T-helper 22 cell (primary cell): ENCODE measurements at regions not wholly inside any gene's neighbourhood (a gene's known extent, or its start where the extent isn't known, plus 50 kb on each side); places are given as distances from the start of the nearest gene placed in this dataset.

Source experiments
- DNase-seq: peaks from one replicate; pipeline ENCODE4 v3.0.0-alpha.2; 2020; ENCODE audit warnings: low read depth

DNA sequence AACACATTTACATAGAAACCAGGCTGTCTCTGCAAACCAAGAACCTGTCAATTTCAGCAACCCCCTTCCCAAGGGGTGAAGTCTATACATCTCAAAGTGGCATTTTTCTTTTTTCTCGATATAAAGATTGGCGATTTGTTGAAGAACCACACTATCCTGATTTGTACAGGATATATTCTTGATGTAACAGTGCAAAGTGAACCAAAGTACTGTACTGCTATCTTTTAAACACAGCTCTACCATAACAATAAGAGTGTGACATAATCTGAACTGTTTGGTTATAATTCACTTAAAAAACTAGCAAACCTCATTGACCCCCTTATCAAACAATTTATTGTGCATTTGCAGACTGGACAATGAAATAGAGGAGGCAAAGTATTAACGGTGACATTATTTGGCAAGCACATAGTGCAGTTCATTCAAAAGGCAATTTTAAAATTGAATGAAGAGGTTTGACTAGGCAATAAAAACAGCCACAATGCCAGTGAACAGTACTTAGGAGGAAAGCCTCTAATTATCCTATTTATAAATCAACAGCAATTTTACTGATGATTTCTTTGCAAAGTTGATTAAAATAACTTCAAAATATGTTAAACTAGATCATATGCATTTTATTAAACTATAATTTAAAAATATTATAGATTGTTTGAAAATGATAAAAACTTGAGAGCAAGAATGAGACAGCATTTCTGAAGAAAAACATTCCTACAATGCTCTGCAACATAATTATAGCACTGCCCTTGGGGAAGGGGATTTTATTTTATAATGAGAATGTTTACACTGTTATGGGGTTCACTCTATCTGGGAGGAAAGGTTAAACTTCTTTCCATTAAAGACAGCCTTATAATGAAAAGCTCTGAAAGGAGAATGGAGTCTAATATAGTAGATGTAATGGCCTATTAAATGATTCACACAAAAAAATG lies 440.9 kb downstream of the ZEB2 start:
- no peak for DNase-seq

DNA sequence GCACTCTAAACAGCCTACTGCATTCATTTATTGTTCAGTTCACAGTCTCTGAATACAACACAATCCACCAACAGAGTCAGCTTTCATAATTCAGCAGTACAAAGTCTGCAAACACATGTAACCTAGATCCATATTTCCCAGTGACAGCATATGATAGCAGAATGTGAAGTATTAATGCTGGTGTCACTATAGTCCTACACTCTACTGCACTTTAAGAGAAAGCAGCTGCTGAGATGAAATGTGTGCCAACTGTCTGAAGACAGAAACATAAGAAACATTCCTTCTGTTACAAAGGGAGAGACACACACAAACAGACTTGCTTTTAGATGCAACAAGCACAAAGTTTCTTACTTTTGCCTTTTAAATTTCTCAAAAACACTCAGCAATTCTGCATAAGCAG lies 441.8 kb downstream of the ZEB2 start:
- DNase-seq: no peak

DNA sequence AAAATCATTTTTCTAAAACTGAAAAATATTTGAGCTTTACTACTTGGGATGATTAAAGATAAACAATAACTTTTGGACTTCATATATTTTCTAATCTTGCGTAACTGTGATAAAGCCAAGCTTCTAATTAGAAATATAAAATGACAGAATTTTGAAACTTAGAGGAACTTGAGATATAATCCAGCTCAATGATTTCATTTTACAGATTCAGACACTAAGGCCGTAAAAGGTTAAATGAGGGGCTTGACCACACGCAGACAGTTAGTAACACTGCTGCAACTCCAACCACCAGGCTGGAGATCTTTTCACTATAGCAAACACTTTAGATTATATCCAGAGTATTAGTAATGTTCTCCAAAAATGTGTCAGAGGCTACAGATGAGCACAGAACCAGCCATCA lies 445.5 kb downstream of the ZEB2 start:
- no peak for DNase-seq

DNA sequence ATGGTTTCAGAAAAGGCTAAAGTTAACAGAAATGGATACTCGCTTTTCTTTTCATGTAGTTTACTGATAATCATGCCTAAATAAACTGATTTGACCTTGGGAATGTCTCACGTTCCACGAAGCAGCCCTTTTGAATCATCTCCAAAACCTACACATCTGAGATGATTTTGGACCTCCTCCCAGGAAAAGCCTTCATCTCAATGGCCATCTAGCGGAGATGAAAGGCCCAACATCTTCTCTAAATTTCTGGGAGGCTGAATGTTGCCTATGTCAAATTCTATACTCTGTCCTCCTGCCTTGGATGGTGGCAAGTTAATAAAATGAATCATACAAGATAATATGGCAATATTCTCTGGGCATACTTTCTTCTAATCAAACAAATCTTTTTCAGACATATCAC lies 448.5 kb downstream of the ZEB2 start:
- no peak for DNase-seq

DNA sequence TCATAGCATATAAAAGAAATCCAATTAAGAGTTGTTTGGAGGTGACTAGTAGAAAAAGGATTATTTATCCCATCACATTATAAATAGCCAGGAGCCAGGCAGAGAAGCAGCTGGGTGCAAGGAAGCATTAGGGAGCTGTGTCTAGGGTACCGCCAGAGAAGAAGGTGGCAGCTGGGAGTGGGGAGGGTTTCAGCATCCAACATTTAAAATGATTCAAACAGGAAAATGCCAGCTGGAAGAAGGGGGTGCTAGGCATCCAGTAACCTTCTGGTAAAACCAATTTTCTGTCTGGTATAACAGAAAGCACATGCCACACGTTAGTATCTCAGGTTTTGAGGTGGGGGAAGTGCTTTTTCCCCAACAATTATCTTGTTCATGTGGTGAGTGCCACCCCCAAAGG lies 452.4 kb downstream of the ZEB2 start:
- DNase-seq: no peak

DNA sequence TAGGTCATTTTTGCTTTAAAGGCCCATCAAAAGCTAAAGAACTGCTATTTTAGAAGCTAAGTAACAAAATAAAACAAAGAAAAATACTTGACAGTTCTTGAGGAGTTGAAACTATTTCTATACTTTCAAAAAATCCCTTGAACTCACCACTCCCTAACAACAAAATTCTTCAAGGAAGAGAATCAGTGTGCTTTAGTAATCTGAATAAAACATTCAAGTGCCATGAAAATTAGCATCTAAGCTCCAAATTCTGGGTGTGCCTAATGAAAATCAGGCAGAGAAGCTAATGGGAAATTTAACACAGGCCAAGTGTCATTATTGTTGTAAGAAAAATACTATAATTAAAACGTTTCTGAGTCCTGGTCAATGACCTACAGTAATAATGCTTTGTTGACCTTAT lies 456.3 kb downstream of the ZEB2 start:
- no peak for DNase-seq

DNA sequence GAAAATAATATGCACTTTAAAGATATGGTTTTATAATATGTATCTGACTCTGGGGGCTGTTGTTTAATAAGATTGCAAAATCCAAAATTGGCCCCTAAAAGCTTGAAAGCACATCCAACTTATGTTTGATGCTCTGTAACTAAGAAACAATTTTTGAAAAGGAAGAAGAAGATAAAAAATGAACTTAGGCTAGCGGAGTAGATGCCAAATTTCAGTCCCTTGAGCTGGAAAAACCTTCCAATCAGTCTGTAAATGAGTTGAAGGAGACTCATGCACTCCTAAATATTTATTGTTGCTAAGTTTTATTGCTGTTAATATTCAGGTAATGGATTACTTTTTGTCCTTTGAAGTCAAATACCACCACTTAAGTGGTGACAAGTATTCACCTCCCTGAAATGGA lies 465.0 kb downstream of the ZEB2 start:
- no peak for DNase-seq

DNA sequence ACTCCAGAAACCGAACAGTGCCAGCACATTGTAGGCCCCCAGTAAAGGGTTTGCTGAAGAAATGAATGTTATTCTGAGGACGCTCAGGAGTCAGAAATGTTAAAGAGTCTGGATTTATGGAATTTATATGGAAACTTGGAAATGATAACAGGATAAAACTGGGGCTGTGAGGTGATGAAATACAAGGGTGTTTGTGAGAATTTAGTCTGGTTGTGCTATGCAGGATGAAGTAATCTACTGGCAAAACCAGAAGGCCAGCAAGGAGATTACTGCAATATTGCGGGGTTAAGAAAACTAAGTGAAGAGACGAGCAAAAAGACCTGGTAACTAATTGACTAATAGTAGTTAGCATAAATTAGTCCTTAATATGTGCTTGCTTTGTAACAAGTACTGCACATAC lies 467.8 kb downstream of the ZEB2 start:
- DNase-seq: no peak

DNA sequence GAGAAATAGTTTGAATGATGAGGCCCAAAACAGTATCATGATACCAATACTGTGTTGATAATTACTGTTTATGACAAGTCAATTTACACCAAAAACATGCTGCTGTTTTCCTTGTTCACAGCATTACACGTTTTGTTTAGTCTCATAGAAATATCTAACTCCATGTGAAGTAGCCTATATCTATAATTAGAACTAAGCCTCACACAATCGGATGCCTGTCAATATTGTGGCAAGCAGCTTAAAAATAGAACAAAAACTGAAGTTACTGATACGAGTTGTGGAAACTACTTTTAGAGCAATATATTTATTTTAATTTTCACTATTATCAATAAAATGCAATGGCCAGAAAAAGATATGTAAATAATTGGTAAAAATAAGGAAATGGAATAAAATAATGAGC lies 470.8 kb downstream of the ZEB2 start:
- DNase-seq: no peak

DNA sequence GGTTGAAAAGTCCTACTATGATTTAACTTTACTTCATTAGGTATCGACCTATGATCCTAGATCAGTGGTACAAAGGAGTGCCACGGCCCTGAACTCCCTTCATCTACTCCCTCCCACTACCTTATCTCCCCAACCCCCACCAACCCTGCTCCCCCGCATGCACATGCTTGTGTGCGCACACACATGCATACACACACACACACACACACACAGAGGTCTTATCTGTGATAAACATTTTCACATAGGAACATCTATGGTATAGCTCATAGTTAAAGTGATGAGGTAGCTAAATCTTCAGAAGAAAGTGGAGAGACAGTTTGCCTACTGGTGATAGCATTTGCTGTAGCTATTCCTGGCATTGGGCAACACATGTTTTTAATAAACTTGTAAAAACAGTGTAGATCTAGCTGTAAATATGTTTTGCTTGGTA lies 471.3 kb downstream of the ZEB2 start:
- no peak for DNase-seq

DNA sequence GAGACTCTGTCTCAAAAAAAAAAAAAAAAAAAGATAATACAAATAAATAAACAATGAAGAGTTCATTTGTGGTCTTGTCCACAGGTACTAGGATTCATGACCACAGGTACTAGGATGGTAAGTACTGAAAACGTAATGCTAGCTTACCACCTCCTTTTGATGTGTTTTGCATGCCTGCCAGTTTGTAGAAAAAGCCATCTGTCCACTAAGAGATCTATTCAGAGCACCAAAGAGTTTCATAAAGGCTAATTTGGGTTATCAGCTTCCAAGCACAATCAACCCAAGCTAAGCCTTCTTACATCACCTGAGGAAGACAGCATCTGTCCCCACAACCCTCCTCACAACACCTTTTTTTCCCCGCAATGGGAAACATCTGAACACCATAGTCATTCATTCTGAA lies 477.2 kb downstream of the ZEB2 start:
- no peak for DNase-seq

DNA sequence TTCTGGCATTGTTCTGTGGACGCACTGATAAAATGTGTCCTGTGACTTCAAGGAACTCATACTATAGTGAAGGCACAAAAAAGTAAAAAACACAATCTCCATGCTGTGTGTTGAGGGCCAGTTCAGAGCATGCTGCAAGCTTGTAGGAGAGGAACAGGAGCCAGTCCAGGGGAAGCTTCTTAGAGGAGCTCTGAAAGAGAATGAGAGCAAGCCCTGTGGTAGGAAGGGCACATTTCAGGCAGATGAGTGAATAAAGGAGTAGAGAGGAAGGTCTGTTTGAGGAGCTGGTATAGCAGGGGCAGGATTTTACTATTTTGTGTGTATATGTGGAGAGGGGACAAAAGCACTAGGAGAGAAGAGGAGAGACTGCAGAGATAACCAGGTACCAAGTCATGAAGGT lies 478.3 kb downstream of the ZEB2 start:
- no peak for DNase-seq

DNA sequence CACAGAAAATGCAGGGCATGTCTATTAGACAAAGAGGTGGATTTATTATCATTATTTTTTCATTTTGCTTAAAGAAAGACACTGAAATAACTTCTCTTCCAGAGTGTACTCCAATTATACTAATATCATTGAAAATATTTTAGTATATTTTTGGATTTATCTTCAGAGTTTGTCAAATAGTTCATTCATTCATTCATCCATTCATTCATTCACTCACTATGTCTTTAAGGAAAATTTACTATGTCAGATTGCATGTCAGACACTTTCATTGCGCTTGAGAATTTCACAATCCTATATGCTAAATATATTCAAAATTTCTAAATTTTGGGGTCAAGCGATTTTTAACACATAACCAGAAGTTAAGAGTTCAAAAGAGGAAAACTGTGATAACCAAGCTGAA lies 479.1 kb downstream of the ZEB2 start:
- DNase-seq: no peak

DNA sequence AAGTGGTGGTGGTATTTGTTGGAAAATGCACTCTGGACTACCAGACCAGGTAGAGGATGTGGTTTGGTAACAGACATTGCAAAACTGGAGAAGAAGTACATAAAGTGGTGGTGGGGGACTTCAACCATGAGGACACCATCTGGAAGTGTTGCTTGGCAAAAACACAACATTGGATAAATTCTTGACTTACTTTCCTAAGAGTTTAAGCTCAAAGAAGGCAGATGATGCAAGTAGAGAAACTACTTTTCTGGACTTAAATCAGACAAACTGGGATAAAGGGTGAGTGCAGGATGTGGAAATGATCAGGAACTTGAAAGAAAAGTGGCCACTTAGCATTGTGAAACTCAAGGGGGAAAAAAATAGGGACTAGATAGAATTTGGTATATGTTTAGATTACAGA lies 487.4 kb downstream of the ZEB2 start:
- no peak for DNase-seq

DNA sequence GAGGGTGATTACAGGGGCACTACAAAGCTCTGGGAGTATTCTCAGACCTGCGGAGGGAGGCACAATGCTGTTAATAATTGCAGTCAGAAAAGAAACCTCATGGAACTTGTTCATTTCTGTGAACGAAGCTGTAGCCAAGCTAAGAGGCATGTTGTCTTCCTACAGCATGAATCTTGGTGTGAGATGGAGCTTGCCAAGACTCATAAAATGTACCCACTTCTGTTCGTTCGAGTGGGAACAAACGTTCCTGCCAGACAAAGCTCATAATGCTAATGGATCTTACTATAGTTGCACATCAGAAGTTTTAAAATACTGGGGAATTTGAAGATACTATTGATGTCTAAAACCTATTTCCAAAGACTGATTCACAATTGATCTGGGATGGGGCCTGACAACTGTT lies 489.1 kb downstream of the ZEB2 start:
- DNase-seq: no peak

DNA sequence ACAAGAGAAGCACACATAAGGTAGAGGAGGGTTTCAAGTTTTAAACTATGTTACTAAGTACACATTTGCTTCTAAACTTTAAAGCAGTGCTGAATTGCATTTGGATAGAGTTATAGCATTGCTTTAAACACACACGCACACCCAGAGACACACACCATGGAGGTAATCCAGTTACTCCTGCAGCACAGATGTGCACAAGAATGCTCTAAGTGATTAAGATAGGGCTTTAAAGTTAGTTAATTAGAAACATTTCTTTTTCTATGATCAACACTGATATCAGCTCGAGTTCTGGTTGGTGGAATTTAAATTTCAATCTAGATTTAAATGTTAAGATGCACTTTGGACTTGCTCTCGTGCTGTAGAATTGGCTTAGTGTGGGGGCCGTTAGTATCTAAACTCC lies 492.3 kb downstream of the ZEB2 start:
- no peak for DNase-seq

DNA sequence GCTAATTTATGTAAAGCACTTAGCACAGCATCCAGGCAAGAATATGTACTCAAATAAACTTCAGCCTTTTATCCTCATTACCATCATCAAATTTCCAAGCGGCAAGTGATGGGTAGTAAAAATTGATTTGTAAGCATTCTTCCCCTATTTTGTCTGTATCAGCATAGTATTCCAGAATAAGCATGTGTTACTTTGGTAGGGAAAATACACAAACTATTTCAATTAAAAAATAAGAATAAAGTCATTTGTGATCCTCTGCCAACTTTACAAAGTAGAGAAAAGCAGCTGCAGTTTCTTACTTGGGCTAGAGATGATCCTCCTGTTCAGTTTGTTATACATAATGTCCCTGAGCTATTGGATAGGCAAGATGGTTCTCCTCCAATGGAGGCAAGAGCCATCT lies 493.2 kb downstream of the ZEB2 start:
- no peak for DNase-seq

DNA sequence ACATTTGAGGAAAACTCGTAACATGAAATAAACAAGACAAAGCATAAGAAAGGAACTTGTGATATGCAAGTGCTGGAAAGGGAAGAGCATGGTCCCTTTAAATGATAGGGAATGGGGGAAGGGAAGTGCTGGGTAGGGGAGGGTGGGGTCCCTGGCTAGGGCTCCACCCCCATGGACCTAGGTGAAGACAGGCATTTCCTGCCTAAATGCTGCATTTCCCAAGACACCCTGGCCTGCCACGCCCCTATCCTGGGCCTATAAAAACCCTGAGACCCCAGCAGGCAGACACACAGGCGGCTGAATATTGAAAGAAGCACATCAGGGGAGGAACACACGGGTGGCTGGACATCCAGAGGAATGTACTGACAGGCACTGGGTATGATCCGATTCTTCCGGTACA lies 499.9 kb downstream of the ZEB2 start:
- no peak for DNase-seq

DNA sequence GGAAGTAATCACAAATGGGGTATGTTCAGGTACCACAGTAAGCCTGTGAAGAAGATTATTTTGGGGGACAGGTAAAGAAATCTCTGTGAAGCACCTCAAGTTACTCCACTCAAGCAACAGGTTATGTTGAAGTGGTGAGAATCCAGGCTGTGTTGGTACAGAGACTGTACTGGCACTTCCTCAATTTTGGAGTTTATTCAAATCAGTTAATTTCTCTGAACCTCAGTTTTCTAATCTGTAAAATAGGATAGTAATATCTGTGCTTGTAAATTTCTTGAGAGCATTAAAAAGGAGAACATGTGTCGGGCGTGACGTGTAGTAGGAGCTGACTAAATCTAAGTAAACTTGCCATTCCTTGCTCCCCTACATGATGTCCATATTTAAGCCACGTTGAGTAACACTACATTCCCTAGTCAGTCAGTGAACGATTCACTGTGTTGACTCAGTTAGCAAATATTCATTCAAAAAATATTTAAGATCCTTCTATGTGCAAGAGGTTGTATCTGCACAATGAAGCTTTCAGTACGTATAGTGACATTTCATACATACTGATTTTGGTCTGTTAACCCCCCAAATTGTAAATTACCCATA lies 504.2 kb downstream of the ZEB2 start:
- DNase-seq: no peak

DNA sequence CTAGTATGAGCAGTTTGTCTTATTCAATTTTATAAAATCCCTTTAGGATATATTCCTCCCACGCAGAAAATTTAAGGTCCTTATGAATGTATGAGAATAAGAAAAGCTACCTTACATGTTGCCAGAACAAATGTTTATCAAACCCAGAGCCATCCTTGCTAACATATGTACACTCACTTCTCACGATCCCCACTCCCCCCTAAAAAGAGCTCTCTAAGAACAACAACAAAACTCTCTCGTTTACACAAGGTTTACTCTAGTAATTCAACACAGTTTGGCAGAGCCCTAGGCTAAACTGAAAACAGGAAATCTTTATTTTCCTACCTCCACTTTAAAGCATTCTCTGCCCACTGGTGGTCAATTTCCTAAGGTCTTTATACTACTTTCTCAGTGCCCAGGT lies 504.9 kb downstream of the ZEB2 start:
- no peak for DNase-seq

DNA sequence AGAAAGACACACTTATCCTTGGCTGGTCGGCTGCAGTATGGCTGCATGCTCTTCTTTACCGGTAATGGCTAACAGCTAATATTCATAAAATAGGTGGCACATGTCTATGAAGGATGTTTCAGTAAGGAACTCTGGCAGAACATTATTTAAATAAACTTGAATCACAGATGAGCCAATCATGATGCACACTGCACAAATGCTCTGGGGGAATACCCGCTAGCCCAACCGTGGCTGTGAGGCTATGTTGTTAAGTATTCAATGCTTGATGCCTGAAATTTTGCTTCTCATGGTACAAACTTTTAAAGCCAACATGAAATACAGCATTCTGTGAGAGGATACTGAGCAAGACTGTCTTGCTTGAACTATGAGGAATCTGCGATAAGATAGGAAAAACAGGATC lies 505.8 kb downstream of the ZEB2 start:
- no peak for DNase-seq

DNA sequence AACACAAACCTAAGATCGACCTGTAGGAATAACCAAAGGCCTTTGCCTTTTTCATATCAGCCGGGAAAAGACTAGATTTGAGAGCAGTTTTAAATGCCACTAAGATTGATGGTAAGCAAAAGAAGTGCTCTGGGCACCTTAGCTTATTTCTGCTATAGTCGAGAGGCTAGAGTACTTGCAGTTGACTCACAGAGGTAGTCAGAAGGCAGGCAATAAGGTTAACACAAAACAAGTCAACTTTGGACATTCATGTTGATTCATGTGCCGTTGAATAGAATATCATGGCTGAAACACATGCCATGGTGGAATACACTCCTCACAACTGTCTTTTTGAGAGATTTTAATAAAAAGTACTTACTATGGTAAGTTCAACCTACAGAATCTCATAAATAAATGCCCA lies 507.6 kb downstream of the ZEB2 start:
- no peak for DNase-seq

DNA sequence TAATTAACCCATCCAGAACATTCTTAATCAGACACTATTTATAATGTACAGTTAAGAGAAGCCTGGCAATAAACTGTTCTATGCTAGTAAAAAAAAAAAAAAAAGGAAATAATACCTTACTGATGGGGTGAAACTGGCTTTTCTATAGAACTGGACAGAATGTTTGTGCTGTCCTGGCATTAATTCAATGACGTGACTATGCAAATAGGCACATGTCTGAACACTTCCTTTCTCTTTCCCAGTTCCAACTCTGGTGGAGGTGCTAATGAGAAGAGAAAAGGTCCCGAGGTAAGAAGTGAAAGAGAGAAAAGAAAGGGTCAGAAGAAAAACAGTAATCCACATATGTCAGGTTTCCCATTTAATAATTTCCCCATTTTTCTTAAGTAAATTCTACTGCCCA lies 508.4 kb downstream of the ZEB2 start:
- no peak for DNase-seq

DNA sequence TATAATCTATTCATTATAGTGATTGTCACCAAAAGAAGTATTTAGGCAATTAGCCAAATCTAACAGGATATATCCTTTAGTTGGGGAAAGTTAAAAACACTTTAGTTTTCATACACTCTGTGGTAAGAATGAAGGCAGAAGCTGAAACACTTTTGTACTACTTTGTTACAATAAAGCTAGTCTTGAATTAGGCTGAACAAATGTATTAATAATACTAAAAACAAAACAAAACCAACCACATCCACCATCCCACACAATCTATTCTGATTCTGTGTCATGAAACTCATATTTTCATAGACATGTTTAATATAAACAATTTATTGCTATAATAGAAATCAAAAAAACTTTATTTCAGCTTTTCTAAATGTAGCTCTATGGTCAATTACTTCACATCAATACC lies 508.8 kb downstream of the ZEB2 start:
- no peak for DNase-seq
